Lower lobe of right lung (tissue), 2 donors: ENCODE measurements at regions not wholly inside any gene's neighbourhood (a gene's known extent, or its start where the extent isn't known, plus 50 kb on each side); places are given as distances from the start of the nearest gene placed in this dataset.

Experiments
- ATAC-seq, 2 donors: fragments of 200-7000 bp; cut with Tn5 transposase; one replicate each; pipeline ENCODE4 v1.9.1; 2020 to 2022; ENCODE audit warnings: mild to moderate bottlenecking in 2 of 2, moderate library complexity in 2 of 2
- DNase-seq: peaks from one replicate; pipeline ENCODE4 v3.0.0-alpha.2; 2020
- H3K27ac ChIP-seq: fragments of 200-600 bp; one replicate; pipeline ENCODE4 v1.8.0; 2022
- H3K27me3 ChIP-seq: fragments of 200-600 bp; one replicate; pipeline ENCODE4 v1.8.0; 2022; ENCODE audit warnings: low read depth
- H3K36me3 ChIP-seq: fragments of 200-600 bp; one replicate; pipeline ENCODE4 v1.8.0; 2022; ENCODE audit warnings: mild to moderate bottlenecking
- H3K4me1 ChIP-seq: fragments of 200-600 bp; one replicate; pipeline ENCODE4 v1.8.0; 2022
- H3K4me3 ChIP-seq: fragments of 200-600 bp; one replicate; pipeline ENCODE4 v1.8.0; 2022; ENCODE audit warnings: mild to moderate bottlenecking
- H3K9me3 ChIP-seq: fragments of 200-600 bp; one replicate; pipeline ENCODE4 v1.8.0; 2022
- CTCF ChIP-seq: fragments of 200-600 bp; IDR thresholded peaks from one replicate; pipeline ENCODE4 v1.8.0; 2022; ENCODE audit warnings: antibody characterized with exemption, mild to moderate bottlenecking
- intact Hi-C: fragments of 100-400 bp; cut with DNase I; formaldehyde crosslinking; loops from one replicate; pipeline ENCODE4 v1.11.0; 2022
- donor health status: DM: no; HTN: yes; CAD: no; lungs with severe emphysema.

DNA sequence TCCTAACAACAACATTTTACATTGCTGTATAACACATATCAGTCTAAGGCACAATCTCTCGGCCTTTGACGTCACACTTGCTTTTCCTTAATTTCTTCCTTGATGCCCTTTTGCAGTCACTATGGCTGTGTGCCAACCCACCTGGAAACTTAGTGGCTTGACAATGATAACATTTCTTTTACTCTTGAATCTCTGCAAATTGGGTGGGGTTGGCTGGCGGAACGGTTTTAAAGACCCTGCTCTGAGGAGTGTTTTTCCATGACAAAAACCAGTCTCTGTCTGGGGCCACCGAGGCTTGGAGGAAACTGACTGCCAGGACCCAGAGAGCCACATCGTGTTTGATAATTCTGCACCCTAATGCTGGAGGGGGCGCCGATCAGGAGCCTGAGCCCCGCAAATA, 115.6 kb downstream of the KLF13 start:
- no peak for DNase-seq
- intact Hi-C loops, result no loop called here
- no peak for TF ChIP-seq CTCF

DNA sequence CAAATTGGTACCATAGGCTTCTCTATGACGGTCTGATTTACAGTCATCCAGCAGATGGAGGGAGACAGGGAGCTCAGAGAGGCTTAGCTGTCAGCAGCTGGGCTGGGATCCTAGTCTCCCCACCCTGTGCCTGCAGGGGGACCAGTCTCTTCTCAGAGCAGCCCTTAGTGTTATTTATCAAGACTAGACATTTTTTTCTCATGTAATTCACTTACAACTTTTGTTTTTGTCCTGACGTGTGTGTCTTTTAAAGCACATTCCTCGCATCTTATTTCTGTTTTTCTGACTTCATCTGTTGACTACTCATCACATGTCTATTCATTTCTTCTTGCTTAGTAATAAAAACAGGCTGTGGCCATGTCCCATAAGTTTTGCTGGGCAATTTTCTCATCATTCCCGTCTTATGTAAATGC, 116.1 kb downstream of the KLF13 start:
- no peak for TF ChIP-seq CTCF
- Histone ChIP-seq H3K9me3 (no peaks in the 10 kb centered on the region), H3K27ac (no peak overlapping the region), H3K36me3 (no peaks in the 10 kb centered on the region), H3K4me1 (peaks cover 41% of the 10 kb centered on the region), H3K27me3 (no peaks in the 10 kb centered on the region), H3K4me3 (no peak overlapping the region)
- intact Hi-C loops, result no loop called here
- ATAC-seq, result no peak
- DNase-seq, result no peak

More for the DNA sequence above, 115.6 kb downstream of the KLF13 start:
- no peak for ATAC-seq
- no peak overlapping the region for H3K4me3 ChIP-seq
- no peaks in the 10 kb centered on the region for H3K9me3 ChIP-seq
- H3K27ac ChIP-seq, result no peak overlapping the region
- H3K4me1 ChIP-seq, result peaks cover 42% of the 10 kb centered on the region
- no peaks in the 10 kb centered on the region for H3K36me3 ChIP-seq
- H3K27me3 ChIP-seq, result no peaks in the 10 kb centered on the region

GRCh38 chr15:31444844-31445243, 118.2 kb downstream of the KLF13 start:
- no peak for TF ChIP-seq CTCF
- ATAC-seq (no peak), DNase-seq (no peak)
- intact Hi-C loops, result no loop called here
- no peaks in the 10 kb centered on the region for H3K27me3 ChIP-seq
- H3K27ac ChIP-seq, result no peak overlapping the region
- no peaks in the 10 kb centered on the region for H3K36me3 ChIP-seq
- no peaks in the 10 kb centered on the region for H3K9me3 ChIP-seq
- peaks cover 40% of the 10 kb centered on the region for H3K4me1 ChIP-seq
- H3K4me3 ChIP-seq, result no peak overlapping the region

- no peak overlapping the region for H3K27ac ChIP-seq
- no peaks in the 10 kb centered on the region for H3K9me3 ChIP-seq
- TF ChIP-seq CTCF, result no peak
- no peak for ATAC-seq
- H3K4me3 ChIP-seq, result no peak overlapping the region
- intact Hi-C loops, result no loop called here
- no peaks in the 10 kb centered on the region for H3K27me3 ChIP-seq
- no peak for DNase-seq
- H3K36me3 ChIP-seq, result no peaks in the 10 kb centered on the region
- peaks cover 26% of the 10 kb centered on the region for H3K4me1 ChIP-seq
Measured at GRCh38 chr15:31446546-31446945, 119.9 kb downstream of the KLF13 start.

- H3K9me3 ChIP-seq, result no peaks in the 10 kb centered on the region
- ATAC-seq (no peak), DNase-seq (no peak)
- H3K4me1 ChIP-seq, result peaks cover 23% of the 10 kb centered on the region
- intact Hi-C loops, result no loop called here
- no peak overlapping the region for H3K4me3 ChIP-seq
- H3K36me3 ChIP-seq, result no peaks in the 10 kb centered on the region
- peak overlapping the region; percentile 21 for H3K27ac ChIP-seq
- no peaks in the 10 kb centered on the region for H3K27me3 ChIP-seq
- TF ChIP-seq CTCF, result no peak
Measured at GRCh38 chr15:31447931-31448634, 121.4 kb downstream of the KLF13 start.
